Inferior parietal cortex (tissue), 1 donor: ENCODE measurements at regions not wholly inside any gene's neighbourhood (a gene's known extent, or its start where the extent isn't known, plus 50 kb on each side); places are given as distances from the start of the nearest gene placed in this dataset.
"Not testable (repeated sequence)": the region's sequence is repeated elsewhere in the genome, so short reads cannot be mapped to it uniquely, and the experiment has no call there.

Experiments used
- DNase-seq: peaks from one replicate; pipeline ENCODE4 v3.0.0-alpha.2; 2016; ENCODE audit errors: extremely low spot score

GRCh38 chr14:86797075-86797351, 1196.0 kb downstream of the GALC start:
- DNase-seq, result no peak

- DNase-seq, result no peak
Measured at GRCh38 chr14:86796221-86797074, 1196.5 kb downstream of the GALC start.

GRCh38 chr14:86794689-86795088, 1198.3 kb downstream of the GALC start:
- DNase-seq, result no peak

GRCh38 chr14:86790408-86791364, 1202.3 kb downstream of the GALC start:
- DNase-seq, result no peak

GRCh38 chr14:86788224-86788623, 1204.8 kb downstream of the GALC start:
- DNase-seq, result no peak

GRCh38 chr14:86787717-86788116, 1205.3 kb downstream of the GALC start:
- DNase-seq, result no peak

- DNase-seq, result no peak
Measured at GRCh38 chr14:86782092-86782580, 1210.8 kb downstream of the GALC start.

- no peak for DNase-seq
Measured at GRCh38 chr14:86780876-86781510, 1212.0 kb downstream of the GALC start.

- DNase-seq, result no peak
Measured at GRCh38 chr14:86780461-86780860, 1212.5 kb downstream of the GALC start.

- no peak for DNase-seq
Measured at GRCh38 chr14:86779416-86779815, 1213.6 kb downstream of the GALC start.

- DNase-seq, result no peak
Measured at GRCh38 chr14:86777963-86778602, 1214.9 kb downstream of the GALC start.

- DNase-seq, result not testable (repeated sequence)
Measured at GRCh38 chr14:86775896-86776295, 1217.1 kb downstream of the GALC start.

- no peak for DNase-seq
Measured at GRCh38 chr14:86774916-86775315, 1218.1 kb downstream of the GALC start.

GRCh38 chr14:86772075-86772474, 1220.9 kb downstream of the GALC start:
- DNase-seq, result no peak

- no peak for DNase-seq
Measured at GRCh38 chr14:86770186-86770585, 1222.8 kb downstream of the GALC start.

- no peak for DNase-seq
Measured at GRCh38 chr14:86766469-86766868, 1226.5 kb downstream of the GALC start.

GRCh38 chr14:86761611-86762010, 1231.4 kb downstream of the GALC start:
- DNase-seq, result no peak

GRCh38 chr14:86756521-86757190, 1226.7 kb downstream of the FLRT2 start:
- no peak for DNase-seq

- DNase-seq, result not testable (repeated sequence)
Measured at GRCh38 chr14:86750488-86750887, 1220.5 kb downstream of the FLRT2 start.

- no peak for DNase-seq
Measured at GRCh38 chr14:86739761-86740160, 1209.8 kb downstream of the FLRT2 start.

- DNase-seq, result not testable (repeated sequence)
Measured at GRCh38 chr14:86731427-86731826, 1201.5 kb downstream of the FLRT2 start.
